ENCODE measurements at regions not wholly inside any gene's neighbourhood (a gene's known extent, or its start where the extent isn't known, plus 50 kb on each side); places are given as distances from the start of the nearest gene placed in this dataset.
A peak's percentile ranks its signal among the peaks of the same experiment; 100 is the strongest.
"Not testable (repeated sequence)": the region's sequence is repeated elsewhere in the genome, so short reads cannot be mapped to it uniquely, and the experiment has no call there.

- ATAC-seq (no peak), DNase-seq (no peak)
- intact Hi-C loops (cut with DNase I): no loop called here
- Histone ChIP-seq H3K4me1 (peaks cover 23% of the 10 kb centered on the region), H3K9me3 (no peaks in the 10 kb centered on the region), H3K27me3 (ENCODE audit: low read depth) (no peaks in the 10 kb centered on the region), H3K36me3 (no peaks in the 10 kb centered on the region), H3K27ac (no peak overlapping the region), H3K4me3 (no peak overlapping the region)
- TF ChIP-seq CTCF (IDR thresholded peaks at IDR 0.05): no peak
These were observed 486.2 kb upstream of the KLF6 start for GRCh38 chr10:4271193-4271592.

GRCh38 chr10:4270116-4270515, 485.1 kb upstream of the KLF6 start:
- Histone ChIP-seq H3K4me1 (peaks cover 27% of the 10 kb centered on the region), H3K9me3 (no peaks in the 10 kb centered on the region), H3K36me3 (no peaks in the 10 kb centered on the region), H3K4me3 (no peak overlapping the region), H3K27ac (no peak overlapping the region), H3K27me3 (ENCODE audit: low read depth) (no peaks in the 10 kb centered on the region)
- ATAC-seq: peak; percentile 81
- intact Hi-C loops (cut with DNase I): no loop called here
- DNase-seq: no peak
- TF ChIP-seq CTCF (IDR thresholded peaks at IDR 0.05): no peak

GRCh38 chr10:4268490-4268889, 483.5 kb upstream of the KLF6 start:
- H3K4me1 ChIP-seq: peaks cover 34% of the 10 kb centered on the region
- DNase-seq; H3K27me3 ChIP-seq (ENCODE audit: low read depth); intact Hi-C loops (cut with DNase I); H3K36me3 ChIP-seq; H3K4me3 ChIP-seq; ATAC-seq; H3K9me3 ChIP-seq; H3K27ac ChIP-seq: not testable (repeated sequence)

GRCh38 chr10:4267086-4267773, 482.2 kb upstream of the KLF6 start:
- intact Hi-C loops (cut with DNase I): no loop called here
- H3K4me3 ChIP-seq: no peak overlapping the region
- H3K27me3 ChIP-seq (ENCODE audit: low read depth): no peaks in the 10 kb centered on the region
- H3K36me3 ChIP-seq: no peaks in the 10 kb centered on the region
- no peak overlapping the region for H3K27ac ChIP-seq
- no peak for ATAC-seq
- H3K9me3 ChIP-seq: no peaks in the 10 kb centered on the region
- no peak for TF ChIP-seq CTCF (IDR thresholded peaks at IDR 0.05)
- no peak for DNase-seq
- H3K4me1 ChIP-seq: peaks cover 36% of the 10 kb centered on the region

- intact Hi-C loops (cut with DNase I): no loop called here
- ATAC-seq: peak; percentile 66 to 68
- Histone ChIP-seq H3K9me3 (no peaks in the 10 kb centered on the region), H3K4me1 (peaks cover 36% of the 10 kb centered on the region), H3K27me3 (ENCODE audit: low read depth) (no peaks in the 10 kb centered on the region), H3K36me3 (no peaks in the 10 kb centered on the region), H3K4me3 (no peak overlapping the region), H3K27ac (no peak overlapping the region)
- no peak for DNase-seq
- no peak for TF ChIP-seq CTCF (IDR thresholded peaks at IDR 0.05)
These were observed 481.5 kb upstream of the KLF6 start for GRCh38 chr10:4266416-4267085.

- H3K36me3 ChIP-seq: no peaks in the 10 kb centered on the region
- no peaks in the 10 kb centered on the region for H3K27me3 ChIP-seq (ENCODE audit: low read depth)
- no peaks in the 10 kb centered on the region for H3K9me3 ChIP-seq
- ATAC-seq (no peak), DNase-seq (no peak)
- TF ChIP-seq CTCF (IDR thresholded peaks at IDR 0.05): no peak
- intact Hi-C loops (cut with DNase I): no loop called here
- H3K4me3 ChIP-seq: no peak overlapping the region
- no peak overlapping the region for H3K27ac ChIP-seq
- peaks cover 36% of the 10 kb centered on the region for H3K4me1 ChIP-seq
These were observed 481.0 kb upstream of the KLF6 start for GRCh38 chr10:4265964-4266363.

Data from lower lobe of right lung (tissue), 2 donors.